ENCODE measurements at regions not wholly inside any gene's neighbourhood (a gene's known extent, or its start where the extent isn't known, plus 50 kb on each side); places are given as distances from the start of the nearest gene placed in this dataset.

DNA sequence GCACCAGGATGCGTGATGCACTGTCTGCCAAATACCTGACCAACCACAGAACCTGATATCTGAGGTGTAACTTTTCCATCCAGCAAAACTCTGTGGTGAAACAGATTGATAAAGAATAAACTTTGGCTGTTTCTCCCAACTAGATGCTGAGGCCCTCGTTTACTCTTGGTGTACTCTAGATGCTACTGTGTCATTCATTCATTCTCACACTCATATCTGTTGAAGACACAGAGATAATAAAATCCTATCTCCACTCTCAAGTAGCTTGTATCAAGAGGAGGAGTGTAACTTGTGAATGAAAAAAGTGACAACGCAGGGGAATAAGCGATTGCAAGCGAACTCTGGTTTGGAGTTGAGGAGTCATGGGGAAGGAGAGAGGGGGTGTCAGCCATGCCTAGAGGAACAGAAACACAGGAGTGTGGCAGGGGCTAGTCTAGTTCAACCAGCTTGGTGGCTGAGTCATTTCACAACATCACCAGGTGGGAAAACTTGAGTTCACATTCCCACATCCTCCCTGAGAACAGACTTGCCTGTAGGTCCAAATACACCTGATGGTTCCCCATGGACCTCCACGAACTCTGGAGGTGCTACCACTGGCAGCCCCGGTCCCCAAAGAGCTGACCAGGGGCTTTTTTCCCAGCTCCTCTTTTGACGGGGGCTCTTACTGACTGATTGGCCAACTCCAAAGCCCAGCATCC is 73.3 kb upstream of the SNRK start:
- TF ChIP-seq CTCF (IDR thresholded peaks at IDR 0.05), result no peak
- TF ChIP-seq EZH2phosphoT487 (IDR thresholded peaks at IDR 0.05), result no peak
- TF ChIP-seq EZH2 (IDR thresholded peaks at IDR 0.05), result no peak
